Pancreas (tissue), 10 donors: ENCODE measurements at regions not wholly inside any gene's neighbourhood (a gene's known extent, or its start where the extent isn't known, plus 50 kb on each side); places are given as distances from the start of the nearest gene placed in this dataset.

Experiments
- ATAC-seq, 4 donors: fragments of 200-7000 bp; cut with Tn5 transposase; one replicate each; pipeline versions ENCODE4 v1.8.0 to v1.9.1; 2020; ENCODE audit warnings: mild to moderate bottlenecking in 4 of 4, moderate library complexity in 4 of 4
- DNase-seq, 6 donors: peaks; one replicate each; pipeline ENCODE4 v3.0.0-alpha.2; 2020
- FAIRE-seq: peaks from 2 replicates; lab custom pipeline; 2012; peaks lifted over from hg19 to GRCh38; lab: Jason Lieb, UNC
- H3K27ac ChIP-seq, 4 donors: fragments of 200-600 bp; sonication (generic); 1 replicate in 3 of 4; 2 replicates in 1 of 4; pipeline versions ENCODE4 v1.5.0 to v1.8.0; 2020
- H3K27me3 ChIP-seq, 4 donors: fragments of 200-600 bp; one replicate each; pipeline ENCODE4 v1.8.0; 2021
- H3K36me3 ChIP-seq, 3 donors: fragments of 200-600 bp; sonication (generic) in 1 of 3; one replicate each; pipeline versions ENCODE4 v1.5.0 to v1.8.0; 2020 to 2021
- H3K4me1 ChIP-seq, 3 donors: fragments of 200-600 bp; one replicate each; pipeline ENCODE4 v1.8.0; 2021
- H3K4me3 ChIP-seq, 4 donors: fragments of 200-600 bp; sonication (generic) in 2 of 4; one replicate each; pipeline versions ENCODE4 v1.5.0 to v1.8.0; 2020 to 2021
- H3K9me3 ChIP-seq, 4 donors: fragments of 200-600 bp; one replicate each; pipeline ENCODE4 v1.8.0; 2021
- WGBS, 2 donors: extraction: QIAGEN DNeasy Blood & Tissue Kit; methylation state at CpG; one replicate each; pipeline ENCODE4 v1.1.7; 2013; 5-methylcytosine and 5-hydroxymethylcytosine counted together
- intact Hi-C, 3 donors: fragments of 100-400 bp; cut with DNase I; formaldehyde crosslinking; loops; one replicate each; pipeline versions ENCODE4 v1.11.1 to v1.14.2; 2022
- TF ChIP-seq, protein P1 (sequence below), 4 donors: fragments of 200-600 bp; sonication (generic) in 3 of 4; IDR thresholded peaks; one replicate each; pipeline versions ENCODE4 v1.5.0 to v1.8.0; 2021; ENCODE audit warnings: antibody characterized with exemption in 4 of 4
- donor health status: healthy with polysubstance abuse.
- donor health status: DM: no; HTN: no; CAD: no; lungs with moderate emphysema.
- donor health status: DM: no; HTN: no; CAD: no.
- donor health status: control.
- donor health status: control.
- donor health status: Bipolar disorder and iron deficiency.
- donor health status: DM: yes; HTN: yes; CAD: no.
- donor health status: DM: no; HTN: no; CAD: no.
- donor health status: DM: no; HTN: no; CAD: no.
- donor health status: DM: yes; HTN: yes; CAD: no.

DNA sequence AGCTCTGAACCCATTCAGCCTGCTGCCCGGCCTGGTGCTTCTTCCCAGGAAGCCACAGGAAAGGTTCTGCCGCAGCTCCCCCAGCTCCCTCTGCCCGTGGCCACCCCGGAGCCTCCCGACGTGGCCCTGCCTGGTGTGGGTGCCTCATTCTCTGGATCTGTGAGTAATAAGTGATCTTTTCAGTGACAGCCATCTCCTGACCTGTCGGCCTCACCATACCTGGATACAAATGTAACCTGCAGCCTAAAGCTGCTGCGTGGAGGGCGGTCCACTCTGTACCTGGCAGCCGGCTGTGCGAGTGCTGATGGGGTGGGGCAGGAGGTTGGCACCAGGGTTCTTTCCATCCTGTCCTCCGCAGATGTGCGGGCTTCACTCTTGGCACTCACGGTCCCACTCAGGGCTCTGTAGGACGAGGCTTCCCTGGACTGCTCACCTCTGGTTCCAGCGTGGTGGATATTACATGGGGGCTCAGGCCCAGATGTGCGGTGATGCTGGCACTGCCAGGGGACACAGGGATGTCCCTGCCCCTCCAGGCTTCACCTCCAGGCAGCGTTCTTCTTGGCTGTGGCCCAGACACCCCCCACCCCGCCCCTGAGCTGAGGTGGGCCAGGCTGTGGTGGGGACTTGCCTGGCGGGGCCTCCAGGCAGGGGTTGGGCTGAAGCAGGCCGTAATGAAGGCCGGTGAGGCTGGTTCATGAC, 748.5 kb downstream of the BRD1 start:
- H3K4me1 ChIP-seq, result no peaks in the 10 kb centered on the region
- FAIRE-seq (no peak), ATAC-seq (no peak), DNase-seq (peak in 1 of 6 donors; percentile 44)
- TF ChIP-seq, protein P1, sequence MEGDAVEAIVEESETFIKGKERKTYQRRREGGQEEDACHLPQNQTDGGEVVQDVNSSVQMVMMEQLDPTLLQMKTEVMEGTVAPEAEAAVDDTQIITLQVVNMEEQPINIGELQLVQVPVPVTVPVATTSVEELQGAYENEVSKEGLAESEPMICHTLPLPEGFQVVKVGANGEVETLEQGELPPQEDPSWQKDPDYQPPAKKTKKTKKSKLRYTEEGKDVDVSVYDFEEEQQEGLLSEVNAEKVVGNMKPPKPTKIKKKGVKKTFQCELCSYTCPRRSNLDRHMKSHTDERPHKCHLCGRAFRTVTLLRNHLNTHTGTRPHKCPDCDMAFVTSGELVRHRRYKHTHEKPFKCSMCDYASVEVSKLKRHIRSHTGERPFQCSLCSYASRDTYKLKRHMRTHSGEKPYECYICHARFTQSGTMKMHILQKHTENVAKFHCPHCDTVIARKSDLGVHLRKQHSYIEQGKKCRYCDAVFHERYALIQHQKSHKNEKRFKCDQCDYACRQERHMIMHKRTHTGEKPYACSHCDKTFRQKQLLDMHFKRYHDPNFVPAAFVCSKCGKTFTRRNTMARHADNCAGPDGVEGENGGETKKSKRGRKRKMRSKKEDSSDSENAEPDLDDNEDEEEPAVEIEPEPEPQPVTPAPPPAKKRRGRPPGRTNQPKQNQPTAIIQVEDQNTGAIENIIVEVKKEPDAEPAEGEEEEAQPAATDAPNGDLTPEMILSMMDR (IDR thresholded peaks at IDR 0.05), result no peak
- H3K4me3 ChIP-seq, result no peak overlapping the region
- 77 to 80% methylated on average over 22 of the region's 22 CpGs for WGBS, 2 donors
- H3K27me3 ChIP-seq, result no peaks in the 10 kb centered on the region
- H3K9me3 ChIP-seq, result no peaks in the 10 kb centered on the region
- intact Hi-C loops, result no loop called here
- no peaks in the 10 kb centered on the region for H3K36me3 ChIP-seq
- no peak overlapping the region for H3K27ac ChIP-seq

DNA sequence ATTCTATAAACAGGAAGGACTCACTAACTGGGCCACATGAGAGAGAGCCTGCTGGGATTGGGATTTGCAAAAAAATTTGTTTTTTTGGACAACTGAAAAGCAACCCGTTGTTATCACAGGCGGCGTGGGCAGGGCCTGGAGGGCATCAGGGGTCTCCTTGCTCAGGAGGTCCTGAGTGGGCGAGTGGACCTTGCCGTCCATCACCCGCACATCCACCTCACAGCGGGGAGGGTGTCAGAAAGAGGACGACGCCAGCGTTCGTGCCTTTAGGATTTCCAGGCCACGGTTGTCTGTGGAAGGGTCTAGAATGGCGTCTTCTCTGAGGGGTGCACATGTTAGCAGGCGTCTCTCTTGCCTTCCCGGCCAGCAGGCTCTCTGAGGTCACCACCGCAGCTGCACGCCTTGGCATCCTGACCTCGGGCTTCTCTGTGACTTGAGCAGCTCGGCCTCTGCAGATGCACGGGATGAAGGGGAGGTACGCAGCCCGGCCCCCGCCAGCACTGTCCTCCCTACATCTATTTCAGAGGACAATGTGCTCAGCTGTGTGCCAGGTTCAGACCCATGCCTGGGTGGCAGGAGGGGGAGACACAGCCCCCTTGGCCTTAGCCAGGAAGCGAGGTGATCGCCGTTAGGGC, 749.5 kb downstream of the BRD1 start:
- DNase-seq, result peak in 1 of 6 donors; percentile 44
- TF ChIP-seq, protein P1 (IDR thresholded peaks at IDR 0.05), result no peak
- intact Hi-C loops, result no loop called here
- Histone ChIP-seq H3K4me3 (no peak overlapping the region), H3K36me3 (no peaks in the 10 kb centered on the region), H3K27ac (no peak overlapping the region), H3K4me1 (no peaks in the 10 kb centered on the region), H3K9me3 (no peaks in the 10 kb centered on the region), H3K27me3 (no peaks in the 10 kb centered on the region)
- no peak for ATAC-seq
- 70 to 81% methylated on average over 26 of the region's 26 CpGs for WGBS, 2 donors
- no peak for FAIRE-seq

DNA sequence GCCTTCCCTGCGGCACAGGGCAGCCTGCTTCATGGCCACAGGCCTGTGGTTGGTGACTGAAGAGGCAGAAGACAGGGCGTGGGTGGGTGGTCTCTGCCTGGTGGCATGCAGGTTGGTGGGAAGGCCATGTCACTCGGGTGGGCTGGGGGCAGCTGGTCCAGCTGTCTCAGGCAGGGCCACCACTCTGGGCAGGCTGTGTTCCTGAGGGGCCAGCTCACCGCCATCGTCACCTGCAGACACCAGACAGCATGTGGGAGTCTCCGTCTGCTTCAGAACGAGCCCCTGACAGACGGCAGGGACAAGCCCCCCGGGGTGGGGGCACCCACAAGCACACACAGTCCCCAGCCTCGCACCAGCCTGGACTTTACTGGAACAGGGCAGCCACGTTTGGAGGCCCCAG, 750.1 kb downstream of the BRD1 start:
- intact Hi-C loops, result no loop called here
- no peak for FAIRE-seq
- Histone ChIP-seq H3K27me3 (no peaks in the 10 kb centered on the region), H3K4me1 (no peaks in the 10 kb centered on the region), H3K27ac (no peak overlapping the region), H3K36me3 (no peaks in the 10 kb centered on the region), H3K4me3 (no peak overlapping the region), H3K9me3 (no peaks in the 10 kb centered on the region)
- peak in 1 of 6 donors; percentile 41 for DNase-seq
- 60 to 71% methylated on average over 11 of the region's 11 CpGs for WGBS, 2 donors
- no peak for ATAC-seq
- TF ChIP-seq, protein P1 (IDR thresholded peaks at IDR 0.05), result no peak

DNA sequence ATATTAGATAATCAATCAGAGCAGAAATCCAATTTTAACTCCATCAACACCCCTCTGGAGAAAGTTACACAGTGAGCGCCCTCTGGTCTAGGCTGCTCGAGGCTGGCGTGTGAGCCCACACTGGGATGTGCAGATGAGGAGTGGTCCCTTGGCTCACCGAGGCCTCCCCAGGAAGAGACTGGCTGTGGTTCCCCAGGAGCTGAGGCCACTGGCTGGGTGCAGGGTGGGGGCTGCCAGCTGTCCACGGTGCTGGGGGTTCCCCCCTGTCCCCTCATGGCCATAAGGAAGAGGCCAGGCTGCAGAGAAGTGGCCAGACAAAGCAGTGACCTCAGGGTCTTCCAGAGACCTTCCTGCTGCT, 750.7 kb downstream of the BRD1 start:
- Histone ChIP-seq H3K4me3 (no peak overlapping the region), H3K27ac (no peak overlapping the region), H3K4me1 (no peaks in the 10 kb centered on the region), H3K9me3 (no peaks in the 10 kb centered on the region), H3K36me3 (no peaks in the 10 kb centered on the region), H3K27me3 (no peaks in the 10 kb centered on the region)
- 73% methylated on average over 5 of the region's 5 CpGs for WGBS, 2 donors
- FAIRE-seq (no peak), ATAC-seq (no peak), DNase-seq (peak in 1 of 6 donors; percentile 36)
- intact Hi-C loops, result no loop called here
- TF ChIP-seq, protein P1 (IDR thresholded peaks at IDR 0.05), result no peak
